Large intestine (tissue), 3 donors: ENCODE measurements at regions not wholly inside any gene's neighbourhood (a gene's known extent, or its start where the extent isn't known, plus 50 kb on each side); places are given as distances from the start of the nearest gene placed in this dataset.

Experiments
- DNase-seq, 2 donors: peaks; one replicate each; pipeline versions ENCODE4 v3.0.0 to v3.0.0-alpha.2; 2013
- H3K27ac ChIP-seq: one replicate; pipeline ENCODE4 v1.5.1; 2013; ENCODE audit warnings: low read length
- H3K27me3 ChIP-seq: 2 replicates; pipeline ENCODE4 v1.6.1; 2013; ENCODE audit warnings: low read length; ENCODE audit not compliant: control insufficient read depth, insufficient read depth
- H3K36me3 ChIP-seq: 2 replicates; pipeline ENCODE4 v1.6.1; 2013; ENCODE audit warnings: low read length; ENCODE audit not compliant: control insufficient read depth, insufficient read depth
- H3K4me1 ChIP-seq: one replicate; pipeline ENCODE4 v1.6.1; 2013; ENCODE audit warnings: low read length; ENCODE audit not compliant: control insufficient read depth, insufficient read depth
- H3K4me3 ChIP-seq: one replicate; pipeline ENCODE4 v1.5.1; 2013; ENCODE audit warnings: low read length
- H3K9me3 ChIP-seq: one replicate; pipeline ENCODE4 v1.6.1; 2013; ENCODE audit warnings: mild to moderate bottlenecking, low read depth, low read length, moderate library complexity; ENCODE audit not compliant: control insufficient read depth
- WGBS: methylation state at CpG from one replicate; pipeline ENCODE4 v1.1.5; 2013; ENCODE audit warnings: low lambda C conversion rate; ENCODE audit not compliant: insufficient coverage; 5-methylcytosine and 5-hydroxymethylcytosine counted together

- H3K4me1 ChIP-seq = peaks cover 2% of the 10 kb centered on the region
- no CpG with 5 or more reads among the region's 11 CpGs for WGBS
- no peak overlapping the region for H3K27ac ChIP-seq
- no peaks in the 10 kb centered on the region for H3K36me3 ChIP-seq
- H3K4me3 ChIP-seq = no peak overlapping the region
- no peaks in the 10 kb centered on the region for H3K9me3 ChIP-seq
- H3K27me3 ChIP-seq = no peaks in the 10 kb centered on the region
- DNase-seq = no peak
Measured at GRCh38 chr12:131370791-131371347, 340.0 kb upstream of the SFSWAP start.

GRCh38 chr12:131371401-131372170 lies 339.3 kb upstream of the SFSWAP start:
- H3K9me3 ChIP-seq = no peaks in the 10 kb centered on the region
- no peak overlapping the region for H3K27ac ChIP-seq
- no CpG with 5 or more reads among the region's 16 CpGs for WGBS
- DNase-seq = peak in 1 of 2 donors; percentile 16
- H3K36me3 ChIP-seq = no peaks in the 10 kb centered on the region
- H3K4me3 ChIP-seq = no peak overlapping the region
- H3K4me1 ChIP-seq = peaks cover 2% of the 10 kb centered on the region
- no peaks in the 10 kb centered on the region for H3K27me3 ChIP-seq

- Histone ChIP-seq H3K9me3 (no peaks in the 10 kb centered on the region), H3K27ac (no peak overlapping the region), H3K36me3 (no peaks in the 10 kb centered on the region), H3K4me1 (peaks cover 2% of the 10 kb centered on the region), H3K4me3 (no peak overlapping the region), H3K27me3 (no peaks in the 10 kb centered on the region)
- no peak for DNase-seq
- WGBS = no CpG with 5 or more reads among the region's 8 CpGs
Measured at GRCh38 chr12:131372171-131372475, 338.8 kb upstream of the SFSWAP start.

- H3K27me3 ChIP-seq = no peaks in the 10 kb centered on the region
- no peak for DNase-seq
- WGBS = 89% methylated on average over 2 of the region's 2 CpGs
- no peak overlapping the region for H3K4me3 ChIP-seq
- no peaks in the 10 kb centered on the region for H3K9me3 ChIP-seq
- no peaks in the 10 kb centered on the region for H3K36me3 ChIP-seq
- H3K27ac ChIP-seq = no peak overlapping the region
- H3K4me1 ChIP-seq = peaks cover 2% of the 10 kb centered on the region
Measured at GRCh38 chr12:131372706-131373195, 338.1 kb upstream of the SFSWAP start.

- H3K36me3 ChIP-seq = no peaks in the 10 kb centered on the region
- H3K4me1 ChIP-seq = peaks cover 2% of the 10 kb centered on the region
- H3K27ac ChIP-seq = no peak overlapping the region
- no peak for DNase-seq
- no CpG with 5 or more reads among the region's 17 CpGs for WGBS
- no peak overlapping the region for H3K4me3 ChIP-seq
- no peaks in the 10 kb centered on the region for H3K9me3 ChIP-seq
- peaks cover 4% of the 10 kb centered on the region for H3K27me3 ChIP-seq
Measured at GRCh38 chr12:131375261-131375971, 335.5 kb upstream of the SFSWAP start.

DNA sequence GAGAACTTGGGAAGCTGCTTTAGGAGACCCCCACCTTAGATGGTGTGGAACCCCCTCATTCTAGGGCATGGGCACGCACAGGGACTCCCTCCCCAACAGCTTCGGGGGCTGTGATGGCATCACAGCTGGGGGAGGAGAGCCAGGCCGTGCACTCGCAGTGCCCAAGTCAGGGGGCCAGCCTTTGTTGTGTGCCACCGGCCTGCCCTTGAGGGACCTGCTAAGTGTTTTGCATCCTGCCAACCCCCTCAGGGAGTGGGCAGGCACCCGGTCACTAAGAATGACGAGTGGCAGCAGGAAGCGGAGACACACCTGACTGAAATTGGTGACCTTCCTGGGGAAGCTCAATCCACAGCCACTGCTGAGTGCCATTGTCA lies 334.9 kb upstream of the SFSWAP start:
- Histone ChIP-seq H3K27ac (no peak overlapping the region), H3K4me3 (no peak overlapping the region), H3K36me3 (no peaks in the 10 kb centered on the region), H3K4me1 (peaks cover 2% of the 10 kb centered on the region), H3K9me3 (no peaks in the 10 kb centered on the region), H3K27me3 (peaks cover 9% of the 10 kb centered on the region)
- 100% methylated on average over 1 of the region's 8 CpGs for WGBS
- no peak for DNase-seq

- H3K36me3 ChIP-seq = no peaks in the 10 kb centered on the region
- no peak overlapping the region for H3K27ac ChIP-seq
- H3K27me3 ChIP-seq = peaks cover 17% of the 10 kb centered on the region
- H3K4me3 ChIP-seq = no peak overlapping the region
- no peak for DNase-seq
- no CpG with 5 or more reads among the region's 29 CpGs for WGBS
- no peaks in the 10 kb centered on the region for H3K4me1 ChIP-seq
- no peaks in the 10 kb centered on the region for H3K9me3 ChIP-seq
Measured at GRCh38 chr12:131378176-131378842, 332.6 kb upstream of the SFSWAP start.

GRCh38 chr12:131378861-131379665 lies 331.8 kb upstream of the SFSWAP start:
- no CpG with 5 or more reads among the region's 31 CpGs for WGBS

DNA sequence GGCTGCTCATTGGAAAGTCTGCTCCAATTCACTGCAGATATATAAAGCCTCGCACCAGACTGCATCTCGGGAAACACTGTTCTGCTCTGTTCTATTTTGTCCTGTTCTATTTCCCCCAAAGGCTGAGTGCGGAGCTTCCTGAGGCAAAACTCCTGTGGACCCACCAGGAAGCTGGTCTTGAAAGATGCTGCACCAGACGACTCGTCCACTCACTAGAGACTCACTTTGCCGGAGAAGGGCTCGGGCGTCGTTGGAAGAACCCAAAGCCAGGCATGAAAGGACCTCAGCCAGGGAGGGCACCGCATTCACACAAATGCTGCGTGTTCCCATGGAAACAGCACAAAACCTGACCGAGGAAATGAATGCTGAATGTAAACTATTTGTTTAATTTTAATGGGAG lies 331.2 kb upstream of the SFSWAP start:
- DNase-seq = no peak
- no peaks in the 10 kb centered on the region for H3K36me3 ChIP-seq
- H3K27me3 ChIP-seq = peaks cover 22% of the 10 kb centered on the region
- no peaks in the 10 kb centered on the region for H3K4me1 ChIP-seq
- no peak overlapping the region for H3K4me3 ChIP-seq
- H3K9me3 ChIP-seq = no peaks in the 10 kb centered on the region
- 40% methylated on average over 1 of the region's 12 CpGs for WGBS
- no peak overlapping the region for H3K27ac ChIP-seq

More at GRCh38 chr12:131378861-131379665, 331.8 kb upstream of the SFSWAP start:
- no peak overlapping the region for H3K27ac ChIP-seq
- peaks cover 18% of the 10 kb centered on the region for H3K27me3 ChIP-seq
- no peaks in the 10 kb centered on the region for H3K9me3 ChIP-seq
- DNase-seq = no peak
- no peak overlapping the region for H3K4me3 ChIP-seq
- no peaks in the 10 kb centered on the region for H3K4me1 ChIP-seq
- H3K36me3 ChIP-seq = no peaks in the 10 kb centered on the region
